HG02970 (cell line): ENCODE measurements at regions not wholly inside any gene's neighbourhood (a gene's known extent, or its start where the extent isn't known, plus 50 kb on each side); places are given as distances from the start of the nearest gene placed in this dataset.

ENCODE experiments used
- ATAC-seq: cut with Tn5 transposase; IDR thresholded peaks from one replicate; pipeline ENCODE4 v1.9.1; 2021; ENCODE audit warnings: mild to moderate bottlenecking, moderate library complexity, moderate number of reproducible peaks; ENCODE audit not compliant: unreplicated experiment, low FRiP score

GRCh38 chr6:68400396-68400795 lies 234.7 kb upstream of the ADGRB3 start:
- no peak for ATAC-seq

- no peak for ATAC-seq
Observed at GRCh38 chr6:68391953-68392352, 243.1 kb upstream of the ADGRB3 start.

- no peak for ATAC-seq
Observed at GRCh38 chr6:68372991-68373390, 262.1 kb upstream of the ADGRB3 start.

- ATAC-seq: no peak
Observed at GRCh38 chr6:68368845-68369244, 266.2 kb upstream of the ADGRB3 start.

- no peak for ATAC-seq
Observed at GRCh38 chr6:68364271-68364805, 270.7 kb upstream of the ADGRB3 start.

- no peak for ATAC-seq
Observed at GRCh38 chr6:68343901-68344300, 291.2 kb upstream of the ADGRB3 start.

- no peak for ATAC-seq
Observed at GRCh38 chr6:68342286-68342685, 292.8 kb upstream of the ADGRB3 start.

- ATAC-seq: no peak
Observed at GRCh38 chr6:68339488-68340131, 295.5 kb upstream of the ADGRB3 start.

- ATAC-seq: no peak
Observed at GRCh38 chr6:68333442-68333841, 301.6 kb upstream of the ADGRB3 start.

- ATAC-seq: no peak
Observed at GRCh38 chr6:68328156-68328555, 306.9 kb upstream of the ADGRB3 start.

GRCh38 chr6:68326762-68327161 lies 308.3 kb upstream of the ADGRB3 start:
- no peak for ATAC-seq

GRCh38 chr6:68317366-68317765 lies 317.7 kb upstream of the ADGRB3 start:
- no peak for ATAC-seq

- ATAC-seq: no peak
Observed at GRCh38 chr6:68313911-68314310, 321.2 kb upstream of the ADGRB3 start.

- no peak for ATAC-seq
Observed at GRCh38 chr6:68307301-68307700, 327.8 kb upstream of the ADGRB3 start.

- no peak for ATAC-seq
Observed at GRCh38 chr6:68296126-68296525, 339.0 kb upstream of the ADGRB3 start.

GRCh38 chr6:68282646-68283045 lies 352.4 kb upstream of the ADGRB3 start:
- no peak for ATAC-seq

- no peak for ATAC-seq
Observed at GRCh38 chr6:68279793-68280557, 355.1 kb upstream of the ADGRB3 start.

- ATAC-seq: no peak
Observed at GRCh38 chr6:68273297-68273696, 361.8 kb upstream of the ADGRB3 start.

GRCh38 chr6:68256391-68256790 lies 378.7 kb upstream of the ADGRB3 start:
- no peak for ATAC-seq

GRCh38 chr6:68252632-68253031 lies 382.4 kb upstream of the ADGRB3 start:
- no peak for ATAC-seq

GRCh38 chr6:68247782-68248181 lies 387.3 kb upstream of the ADGRB3 start:
- no peak for ATAC-seq

- ATAC-seq: no peak
Observed at GRCh38 chr6:68240726-68241125, 394.4 kb upstream of the ADGRB3 start.
